Tibial nerve (tissue), 4 donors: ENCODE measurements at regions not wholly inside any gene's neighbourhood (a gene's known extent, or its start where the extent isn't known, plus 50 kb on each side); places are given as distances from the start of the nearest gene placed in this dataset.

Source experiments
- DNase-seq, 2 donors: peaks; one replicate each; pipeline ENCODE4 v3.0.0-alpha.2; 2019; ENCODE audit warnings: low spot score in 2 of 2
- H3K27ac ChIP-seq, 4 donors: fragments of 200-600 bp; sonication (generic) in 3 of 4; one replicate each; pipeline ENCODE4 v1.5.1; 2017 to 2019; ENCODE audit warnings: mild to moderate bottlenecking in 1 of 4
- H3K27me3 ChIP-seq, 2 donors: fragments of 200-600 bp; sonication (generic) in 1 of 2; one replicate each; pipeline versions ENCODE4 v1.5.1 to v1.6.0; 2017 to 2019
- H3K36me3 ChIP-seq, 3 donors: fragments of 200-600 bp; sonication (generic); one replicate each; pipeline ENCODE4 v1.5.1; 2018 to 2019
- H3K4me1 ChIP-seq, 4 donors: fragments of 200-600 bp; sonication (generic) in 3 of 4; one replicate each; pipeline ENCODE4 v1.5.1; 2017 to 2019
- H3K4me3 ChIP-seq, 4 donors: fragments of 200-600 bp; sonication (generic) in 3 of 4; one replicate each; pipeline ENCODE4 v1.5.1; 2017 to 2019; ENCODE audit warnings: mild to moderate bottlenecking in 1 of 4, moderate library complexity in 1 of 4
- H3K9me3 ChIP-seq, 4 donors: fragments of 200-600 bp; sonication (generic) in 3 of 4; one replicate each; pipeline ENCODE4 v1.5.1; 2017 to 2019
- CTCF ChIP-seq, 5 experiments: fragments of 200-600 bp in 3 of 5; fragments of 450-650 bp in 2 of 5; sonication (generic) in 3 of 5; IDR thresholded peaks; one replicate each; pipeline ENCODE4 v1.5.1; 2016 to 2019; ENCODE audit warnings: antibody characterized with exemption in 5 of 5, mild to moderate bottlenecking in 3 of 5, moderate library complexity in 2 of 5
- EP300 ChIP-seq, 2 donors: sonication (generic); formaldehyde crosslinking; IDR thresholded peaks; one replicate each; pipeline ENCODE4 v1.6.1; 2017; ENCODE audit warnings: antibody characterized with exemption in 2 of 2, mild to moderate bottlenecking in 1 of 2
- POLR2A ChIP-seq, 2 donors: fragments of 450-650 bp; IDR thresholded peaks; one replicate each; pipeline ENCODE4 v1.6.1; 2017; ENCODE audit warnings: antibody characterized with exemption in 2 of 2, mild to moderate bottlenecking in 2 of 2, moderate library complexity in 2 of 2
- WGBS, 2 donors: methylation state at CpG; one replicate each; pipeline ENCODE4 v1.1.5; 2018; 5-methylcytosine and 5-hydroxymethylcytosine counted together

- WGBS, 2 donors = 63 to 71% methylated on average over 1 of the region's 1 CpG
- no peak overlapping the region for H3K4me3 ChIP-seq
Measured at GRCh38 chr3:96059301-96059700, 755.1 kb upstream of the EPHA6 start.

GRCh38 chr3:96069065-96069464 lies 745.3 kb upstream of the EPHA6 start:
- peaks cover 0 to 16% (median 0%) of the 10 kb centered on the region in 4 donors for H3K9me3 ChIP-seq
- no peak overlapping the region for H3K27ac ChIP-seq
- no peaks in the 10 kb centered on the region for H3K27me3 ChIP-seq
- H3K4me1 ChIP-seq = no peaks in the 10 kb centered on the region
- 100% methylated on average over 1 of the region's 1 CpG for WGBS, 2 donors
- no peak for TF ChIP-seq EP300 (IDR thresholded peaks at IDR 0.05)
- TF ChIP-seq POLR2A (IDR thresholded peaks at IDR 0.05) = no peak
- DNase-seq = no peak
- no peak overlapping the region for H3K4me3 ChIP-seq
- H3K36me3 ChIP-seq = no peaks in the 10 kb centered on the region

More at GRCh38 chr3:96059301-96059700, 755.1 kb upstream of the EPHA6 start:
- Histone ChIP-seq H3K27ac (no peak overlapping the region), H3K27me3 (no peaks in the 10 kb centered on the region), H3K4me1 (no peaks in the 10 kb centered on the region), H3K9me3 (no peaks in the 10 kb centered on the region), H3K36me3 (no peaks in the 10 kb centered on the region)
- no peak for DNase-seq
- no peak for TF ChIP-seq EP300 (IDR thresholded peaks at IDR 0.05)
- TF ChIP-seq POLR2A (IDR thresholded peaks at IDR 0.05) = no peak
- TF ChIP-seq CTCF (IDR thresholded peaks at IDR 0.05) = no peak

GRCh38 chr3:96070678-96071077 lies 743.7 kb upstream of the EPHA6 start:
- TF ChIP-seq POLR2A (IDR thresholded peaks at IDR 0.05) = no peak
- TF ChIP-seq EP300 (IDR thresholded peaks at IDR 0.05) = no peak
- TF ChIP-seq CTCF (IDR thresholded peaks at IDR 0.05) = no peak
- H3K27me3 ChIP-seq = no peaks in the 10 kb centered on the region
- H3K4me1 ChIP-seq = no peaks in the 10 kb centered on the region
- no peaks in the 10 kb centered on the region for H3K36me3 ChIP-seq
- peaks cover 0 to 16% (median 0%) of the 10 kb centered on the region in 4 donors for H3K9me3 ChIP-seq
- no peak overlapping the region for H3K27ac ChIP-seq
- no peak overlapping the region for H3K4me3 ChIP-seq
- no peak for DNase-seq

GRCh38 chr3:96071097-96071496 lies 743.3 kb upstream of the EPHA6 start:
- no peaks in the 10 kb centered on the region for H3K27me3 ChIP-seq
- 53 to 57% methylated on average over 5 of the region's 5 CpGs for WGBS, 2 donors
- peaks cover 0 to 16% (median 0%) of the 10 kb centered on the region in 4 donors for H3K9me3 ChIP-seq
- no peaks in the 10 kb centered on the region for H3K36me3 ChIP-seq
- no peaks in the 10 kb centered on the region for H3K4me1 ChIP-seq
- peak in 1 of 2 donors; percentile 13 for DNase-seq
- no peak overlapping the region for H3K27ac ChIP-seq
- TF ChIP-seq CTCF (IDR thresholded peaks at IDR 0.05) (no peak), POLR2A (IDR thresholded peaks at IDR 0.05) (no peak), EP300 (IDR thresholded peaks at IDR 0.05) (no peak)
- no peak overlapping the region for H3K4me3 ChIP-seq

- Histone ChIP-seq H3K9me3 (peaks cover 0 to 16% (median 0%) of the 10 kb centered on the region in 4 donors), H3K4me1 (no peaks in the 10 kb centered on the region), H3K27ac (no peak overlapping the region), H3K4me3 (no peak overlapping the region), H3K36me3 (no peaks in the 10 kb centered on the region), H3K27me3 (no peaks in the 10 kb centered on the region)
- TF ChIP-seq POLR2A (IDR thresholded peaks at IDR 0.05) = no peak
- no peak for DNase-seq
Measured at GRCh38 chr3:96072226-96072625, 742.2 kb upstream of the EPHA6 start.

- WGBS, 2 donors = 82 to 84% methylated on average over 1 of the region's 1 CpG
- TF ChIP-seq CTCF (IDR thresholded peaks at IDR 0.05) = no peak
- TF ChIP-seq POLR2A (IDR thresholded peaks at IDR 0.05) = no peak
- no peak for TF ChIP-seq EP300 (IDR thresholded peaks at IDR 0.05)
- Histone ChIP-seq H3K27ac (no peak overlapping the region), H3K36me3 (no peaks in the 10 kb centered on the region), H3K4me3 (no peak overlapping the region), H3K27me3 (no peaks in the 10 kb centered on the region), H3K9me3 (no peaks in the 10 kb centered on the region), H3K4me1 (no peaks in the 10 kb centered on the region)
- DNase-seq = no peak
Measured at GRCh38 chr3:96083610-96084009, 730.8 kb upstream of the EPHA6 start.
